Epithelial cell of esophagus (primary cell): ENCODE measurements at regions not wholly inside any gene's neighbourhood (a gene's known extent, or its start where the extent isn't known, plus 50 kb on each side); places are given as distances from the start of the nearest gene placed in this dataset.

Experiments used
- DNase-seq: peaks from one replicate; pipeline ENCODE4 v3.0.0; 2010; ENCODE audit warnings: low read depth
- H3K4me3 ChIP-seq: 2 replicates; pipeline ENCODE4 v1.5.1; 2011; ENCODE audit warnings: mild to moderate bottlenecking, low read length, control low read depth
- CTCF ChIP-seq: IDR thresholded peaks from 2 replicates; pipeline ENCODE4 v1.5.1; 2011; ENCODE audit warnings: low read depth, mild to moderate bottlenecking, low read length, control low read depth, inconsistent platforms; ENCODE audit not compliant: insufficient read depth; ENCODE audit errors: missing control alignments

- no peak for TF ChIP-seq CTCF
- DNase-seq = no peak
- no peak overlapping the region for H3K4me3 ChIP-seq
Observed at GRCh38 chr19:31175564-31176348, 173.5 kb downstream of the TSHZ3 start.

GRCh38 chr19:31174948-31175347, 174.3 kb downstream of the TSHZ3 start:
- TF ChIP-seq CTCF = no peak
- no peak overlapping the region for H3K4me3 ChIP-seq
- no peak for DNase-seq

- H3K4me3 ChIP-seq = no peak overlapping the region
- TF ChIP-seq CTCF = no peak
- no peak for DNase-seq
Observed at GRCh38 chr19:31173991-31174390, 175.2 kb downstream of the TSHZ3 start.

- no peak overlapping the region for H3K4me3 ChIP-seq
- no peak for DNase-seq
- no peak for TF ChIP-seq CTCF
Observed at GRCh38 chr19:31171936-31172335, 177.3 kb downstream of the TSHZ3 start.

- no peak for TF ChIP-seq CTCF
- H3K4me3 ChIP-seq = no peak overlapping the region
- no peak for DNase-seq
Observed at GRCh38 chr19:31170046-31170445, 179.2 kb downstream of the TSHZ3 start.

- no peak for DNase-seq
- no peak for TF ChIP-seq CTCF
- no peak overlapping the region for H3K4me3 ChIP-seq
Observed at GRCh38 chr19:31168106-31168625, 181.1 kb downstream of the TSHZ3 start.

- DNase-seq = no peak
- H3K4me3 ChIP-seq = no peak overlapping the region
- no peak for TF ChIP-seq CTCF
Observed at GRCh38 chr19:31167690-31168089, 181.5 kb downstream of the TSHZ3 start.
